ENCODE measurements at regions not wholly inside any gene's neighbourhood (a gene's known extent, or its start where the extent isn't known, plus 50 kb on each side); places are given as distances from the start of the nearest gene placed in this dataset.

- intact Hi-C loops (cut with micrococcal nuclease; ENCODE audit: unreplicated experiment), result no loop called here
- no peak for DNase-seq
- Histone ChIP-seq H3F3A (ENCODE audit: insufficient read depth, low read depth) (no peaks in the 10 kb centered on the region), H3K9me2 (ENCODE audit: insufficient read depth) (no peaks in the 10 kb centered on the region), H3K36me3 (ENCODE audit: low read depth) (no peaks in the 10 kb centered on the region), H3K4me2 (no peak overlapping the region), H3K4me3 (no peak overlapping the region), H3K79me2 (ENCODE audit: low read depth) (no peaks in the 10 kb centered on the region), H4K20me1 (ENCODE audit: insufficient read depth) (no peaks in the 10 kb centered on the region), H3K27ac (no peak overlapping the region), H2AFZ (no peak overlapping the region), H3K27me3 (ENCODE audit: insufficient read depth, low read depth) (0 out of 2 replicates have a peak, but pooled peaks cover 14% of the 10 kb centered on the region), H3K4me1 (replicated peaks; ENCODE audit: insufficient read depth) (no peaks in the 10 kb centered on the region), H3K9me3 (ENCODE audit: insufficient read depth, low read depth) (no peaks in the 10 kb centered on the region)
- TF ChIP-seq CTCF (conservative IDR thresholded peaks at IDR 0.05) (no peak), EZH2 (IDR thresholded peaks at IDR 0.05; ENCODE audit: low read depth) (no peak)
- no TSS peak for BruUV-seq (replicated peaks)
- ChIA-PET CTCF (no interaction called here), POLR2A (ENCODE audit: unreplicated experiment) (no interaction called here)
Observed at GRCh38 chr12:54765652-54766051, 88.7 kb upstream of the MUCL1 start.

GRCh38 chr12:54762390-54762789 lies 91.9 kb upstream of the MUCL1 start:
- H3K27ac ChIP-seq, result no peak overlapping the region
- H3K4me2 ChIP-seq, result no peak overlapping the region
- POLR2A ChIA-PET (ENCODE audit: unreplicated experiment), result no interaction called here
- no peaks in the 10 kb centered on the region for H3K79me2 ChIP-seq (ENCODE audit: low read depth)
- no peak for DNase-seq
- no peaks in the 10 kb centered on the region for H3K36me3 ChIP-seq (ENCODE audit: low read depth)
- intact Hi-C loops (cut with micrococcal nuclease; ENCODE audit: unreplicated experiment), result no loop called here
- no peaks in the 10 kb centered on the region for H4K20me1 ChIP-seq (ENCODE audit: insufficient read depth)
- H3K4me1 ChIP-seq (replicated peaks; ENCODE audit: insufficient read depth), result no peaks in the 10 kb centered on the region
- H3F3A ChIP-seq (ENCODE audit: insufficient read depth, low read depth), result no peaks in the 10 kb centered on the region
- BruUV-seq (replicated peaks), result no TSS peak
- H3K9me2 ChIP-seq (ENCODE audit: insufficient read depth), result no peaks in the 10 kb centered on the region
- H3K9me3 ChIP-seq (ENCODE audit: insufficient read depth, low read depth), result no peaks in the 10 kb centered on the region
- 0 out of 2 replicates have a peak, but pooled peaks cover 14% of the 10 kb centered on the region for H3K27me3 ChIP-seq (ENCODE audit: insufficient read depth, low read depth)
- no peak overlapping the region for H2AFZ ChIP-seq
- CTCF ChIA-PET, result no interaction called here
- TF ChIP-seq CTCF (conservative IDR thresholded peaks at IDR 0.05), result no peak
- no peak for TF ChIP-seq EZH2 (IDR thresholded peaks at IDR 0.05; ENCODE audit: low read depth)
- no peak overlapping the region for H3K4me3 ChIP-seq

DNA sequence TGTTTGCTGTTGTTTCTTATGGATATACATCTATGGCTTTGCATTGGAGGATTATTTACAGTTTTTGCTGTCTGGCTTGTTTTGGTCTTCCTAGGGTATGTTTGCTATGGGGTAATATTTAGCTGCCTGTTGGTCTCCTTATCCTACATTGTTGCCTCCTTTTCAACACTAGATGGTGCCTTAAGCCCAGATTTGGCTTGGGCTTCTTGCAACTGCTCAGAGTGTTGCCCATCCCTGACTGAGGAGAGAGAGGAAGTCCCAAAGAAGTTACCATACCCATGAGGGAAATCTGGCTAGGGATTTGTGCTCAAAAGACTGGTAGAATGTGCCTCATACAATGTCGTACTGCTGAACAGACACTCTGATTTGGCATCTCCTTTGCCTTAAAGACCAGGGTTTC lies 94.6 kb upstream of the MUCL1 start:
- Histone ChIP-seq H3K79me2 (ENCODE audit: low read depth) (no peaks in the 10 kb centered on the region), H3K4me3 (no peak overlapping the region), H4K20me1 (ENCODE audit: insufficient read depth) (no peaks in the 10 kb centered on the region; the same call in 1 of the 2 replicates), H3K4me1 (replicated peaks; ENCODE audit: insufficient read depth) (no peaks in the 10 kb centered on the region), H3K9me2 (ENCODE audit: insufficient read depth) (no peaks in the 10 kb centered on the region), H3K27me3 (ENCODE audit: insufficient read depth, low read depth) (0 out of 2 replicates have a peak, but pooled peaks cover 13% of the 10 kb centered on the region), H3F3A (ENCODE audit: insufficient read depth, low read depth) (no peaks in the 10 kb centered on the region), H3K36me3 (ENCODE audit: low read depth) (no peaks in the 10 kb centered on the region), H3K27ac (no peak overlapping the region), H3K4me2 (no peak overlapping the region), H2AFZ (no peak overlapping the region), H3K9me3 (ENCODE audit: insufficient read depth, low read depth) (no peaks in the 10 kb centered on the region)
- POLR2A ChIA-PET (ENCODE audit: unreplicated experiment), result no interaction called here
- no TSS peak for BruUV-seq (replicated peaks)
- no peak for DNase-seq
- CTCF ChIA-PET, result no interaction called here
- TF ChIP-seq CTCF (conservative IDR thresholded peaks at IDR 0.05), result peak; percentile 54
- TF ChIP-seq EZH2 (IDR thresholded peaks at IDR 0.05; ENCODE audit: low read depth), result no peak
- intact Hi-C loops (cut with micrococcal nuclease; ENCODE audit: unreplicated experiment), result loop anchor here (1.0 to 5.0 kb wide), 2 partner anchors 199 to 313 kb away; no protein-coding TSS in a partner anchor
